ENCODE measurements at regions not wholly inside any gene's neighbourhood (a gene's known extent, or its start where the extent isn't known, plus 50 kb on each side); places are given as distances from the start of the nearest gene placed in this dataset.

- TF ChIP-seq ZBTB4 (CRISPR knock-in tag; IDR thresholded peaks at IDR 0.05; ENCODE audit: borderline replicate concordance) (no peak), HOMEZ (CRISPR knock-in tag; IDR thresholded peaks at IDR 0.05; ENCODE audit: low read depth) (no peak), TERF1 (CRISPR knock-in tag; IDR thresholded peaks at IDR 0.05) (no peak), NFIB (CRISPR knock-in tag; IDR thresholded peaks at IDR 0.05; ENCODE audit: borderline replicate concordance) (no peak), SOX6 (IDR thresholded peaks at IDR 0.05) (no peak), SOX6 (CRISPR knock-in tag; IDR thresholded peaks at IDR 0.05) (no peak), CEBPG (CRISPR knock-in tag; IDR thresholded peaks at IDR 0.05) (no peak)
These were observed 71.2 kb upstream of the MPP7 start (continued) for GRCh38 chr10:28374036-28374435.

Measured in HepG2 (cell line).